IPS-20b (cell line): ENCODE measurements at regions not wholly inside any gene's neighbourhood (a gene's known extent, or its start where the extent isn't known, plus 50 kb on each side); places are given as distances from the start of the nearest gene placed in this dataset.
"Not testable (repeated sequence)": the region's sequence is repeated elsewhere in the genome, so short reads cannot be mapped to it uniquely, and the experiment has no call there.

Source experiments
- H3K27ac ChIP-seq: one replicate; pipeline ENCODE4 v1.5.1; 2013; ENCODE audit warnings: low read length
- H3K27me3 ChIP-seq: 2 replicates; pipeline ENCODE4 v1.6.1; 2013; ENCODE audit warnings: mild to moderate bottlenecking, low read length, inconsistent platforms; ENCODE audit not compliant: insufficient read depth
- H3K36me3 ChIP-seq: 2 replicates; pipeline ENCODE4 v1.6.1; 2013; ENCODE audit warnings: low read depth, mild to moderate bottlenecking, inconsistent platforms, low read length, moderate library complexity; ENCODE audit not compliant: insufficient read depth
- H3K4me1 ChIP-seq: 2 replicates; pipeline ENCODE4 v1.6.1; 2013; ENCODE audit warnings: mild to moderate bottlenecking, control low read depth, inconsistent platforms, low read length, moderate library complexity; ENCODE audit not compliant: insufficient read depth
- H3K4me3 ChIP-seq: 2 replicates; pipeline ENCODE4 v1.5.1; 2013; ENCODE audit warnings: mild to moderate bottlenecking, low read length, inconsistent platforms
- H3K9ac ChIP-seq: 2 replicates; pipeline ENCODE4 v1.6.1; 2013; ENCODE audit warnings: low read depth, mild to moderate bottlenecking, inconsistent platforms, low read length, moderate library complexity
- H3K9me3 ChIP-seq: 2 replicates; pipeline ENCODE4 v1.6.1; 2013; ENCODE audit warnings: mild to moderate bottlenecking, low read depth, low read length, inconsistent platforms; ENCODE audit not compliant: insufficient read depth

- Histone ChIP-seq H3K27ac (no peak overlapping the region), H3K36me3 (no peaks in the 10 kb centered on the region), H3K27me3 (no peaks in the 10 kb centered on the region; the same call in none of the 2 replicates), H3K9ac (no peak overlapping the region), H3K4me1 (peaks cover 14% of the 10 kb centered on the region; the same call in 1 of the 2 replicates), H3K9me3 (no peaks in the 10 kb centered on the region), H3K4me3 (no peak overlapping the region)
Observed at GRCh38 chr16:65583498-65583897, 461.6 kb upstream of the CDH11 start.

DNA sequence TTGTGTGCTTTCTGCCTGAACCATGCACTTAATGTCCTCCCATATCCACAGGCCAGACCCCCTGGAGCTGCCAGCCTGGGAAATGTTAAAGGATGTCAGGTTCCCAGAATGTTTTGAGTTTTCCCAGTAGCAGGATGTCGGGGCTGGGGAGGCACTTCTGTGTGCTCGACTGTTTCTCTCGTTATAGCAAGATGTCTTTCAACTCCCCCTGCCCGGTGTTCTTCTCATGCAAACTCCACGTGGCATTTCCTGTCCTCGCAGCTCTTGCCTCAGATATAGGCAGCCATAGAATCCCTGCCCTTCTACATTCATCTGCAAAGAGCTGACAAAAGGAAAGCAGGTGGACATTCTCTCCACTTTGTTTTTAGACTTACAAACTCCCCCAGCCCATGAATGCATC lies 457.2 kb upstream of the CDH11 start:
- no peak overlapping the region for H3K9ac ChIP-seq
- H3K27ac ChIP-seq = no peak overlapping the region
- H3K27me3 ChIP-seq = no peaks in the 10 kb centered on the region; the same call in none of the 2 replicates
- H3K4me3 ChIP-seq = no peak overlapping the region
- no peaks in the 10 kb centered on the region for H3K9me3 ChIP-seq
- H3K4me1 ChIP-seq = peaks cover 14% of the 10 kb centered on the region; the same call in 1 of the 2 replicates
- no peaks in the 10 kb centered on the region for H3K36me3 ChIP-seq

GRCh38 chr16:65576631-65577030 lies 454.8 kb upstream of the CDH11 start:
- Histone ChIP-seq H3K27ac (no peak overlapping the region), H3K9ac (no peak overlapping the region), H3K4me1 (peaks cover 14% of the 10 kb centered on the region; the same call in 1 of the 2 replicates), H3K9me3 (no peaks in the 10 kb centered on the region), H3K27me3 (no peaks in the 10 kb centered on the region; the same call in none of the 2 replicates), H3K36me3 (no peaks in the 10 kb centered on the region), H3K4me3 (no peak overlapping the region)

DNA sequence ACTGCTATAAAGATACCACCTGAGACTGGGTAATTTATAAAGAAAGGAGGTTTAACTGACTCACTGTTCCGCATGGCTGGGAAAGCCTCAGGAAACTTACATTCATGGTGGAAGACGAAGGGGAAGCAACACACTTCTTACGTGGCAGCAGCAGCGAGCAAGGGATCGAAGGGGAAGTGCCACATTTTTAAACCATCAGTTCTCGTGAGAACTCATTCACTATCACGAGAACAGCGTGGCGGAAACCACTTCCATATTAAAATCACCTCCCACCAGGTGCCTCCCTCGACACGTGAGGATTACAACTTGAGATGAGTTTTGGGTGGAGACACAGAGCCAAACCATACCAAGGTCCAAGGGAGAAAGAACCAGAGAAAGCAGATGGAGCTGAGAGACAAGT lies 454.3 kb upstream of the CDH11 start:
- no peaks in the 10 kb centered on the region; the same call in none of the 2 replicates for H3K27me3 ChIP-seq
- no peak overlapping the region for H3K27ac ChIP-seq
- no peaks in the 10 kb centered on the region for H3K36me3 ChIP-seq
- H3K4me1 ChIP-seq = peaks cover 14% of the 10 kb centered on the region; the same call in 1 of the 2 replicates
- H3K9me3 ChIP-seq = no peaks in the 10 kb centered on the region
- no peak overlapping the region for H3K4me3 ChIP-seq
- no peak overlapping the region for H3K9ac ChIP-seq

- no peaks in the 10 kb centered on the region; the same call in 1 of the 2 replicates for H3K27me3 ChIP-seq
- H3K4me1 ChIP-seq = peaks cover 7% of the 10 kb centered on the region; the same call in 1 of the 2 replicates
- no peaks in the 10 kb centered on the region for H3K36me3 ChIP-seq
- H3K9me3 ChIP-seq = 0 out of 2 replicates have a peak, but pooled peaks cover 3% of the 10 kb centered on the region
- H3K27ac ChIP-seq = no peak overlapping the region
- no peak overlapping the region for H3K4me3 ChIP-seq
- no peak overlapping the region for H3K9ac ChIP-seq
Observed at GRCh38 chr16:65574326-65574966, 452.6 kb upstream of the CDH11 start.

- Histone ChIP-seq H3K4me3 (no peak overlapping the region), H3K4me1 (no peaks in the 10 kb centered on the region), H3K27me3 (no peaks in the 10 kb centered on the region), H3K27ac (no peak overlapping the region), H3K9ac (no peak overlapping the region), H3K9me3 (0 out of 2 replicates have a peak, but pooled peaks cover 3% of the 10 kb centered on the region), H3K36me3 (no peaks in the 10 kb centered on the region)
Observed at GRCh38 chr16:65572156-65572555, 450.3 kb upstream of the CDH11 start.

- H3K4me1 ChIP-seq = no peaks in the 10 kb centered on the region
- H3K27me3 ChIP-seq = no peaks in the 10 kb centered on the region
- H3K27ac ChIP-seq = no peak overlapping the region
- no peak overlapping the region for H3K9ac ChIP-seq
- no peak overlapping the region for H3K4me3 ChIP-seq
- 0 out of 2 replicates have a peak, but pooled peaks cover 3% of the 10 kb centered on the region for H3K9me3 ChIP-seq
- H3K36me3 ChIP-seq = no peaks in the 10 kb centered on the region
Observed at GRCh38 chr16:65570261-65570660, 448.4 kb upstream of the CDH11 start.

DNA sequence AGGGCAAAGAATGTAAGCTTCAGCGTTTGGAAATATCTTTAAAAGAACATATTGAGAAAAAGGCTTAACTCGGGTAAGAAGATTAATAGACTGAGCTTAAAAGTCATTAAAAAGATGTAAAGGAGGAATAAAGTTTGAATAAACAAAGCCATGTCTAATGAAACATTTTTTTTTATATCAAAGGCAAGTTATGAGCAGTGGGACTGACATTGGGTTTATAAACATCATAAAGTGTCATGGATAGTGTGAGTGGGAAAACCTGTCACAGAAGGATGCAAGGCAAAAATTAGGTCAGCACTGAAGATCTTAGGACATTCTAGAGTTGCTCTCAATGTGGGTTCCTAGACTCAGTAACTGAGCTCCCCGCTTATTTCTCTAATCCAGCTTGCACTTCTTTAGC lies 438.0 kb upstream of the CDH11 start:
- H3K4me3 ChIP-seq = no peak overlapping the region
- no peak overlapping the region for H3K9ac ChIP-seq
- H3K27me3 ChIP-seq = no peaks in the 10 kb centered on the region
- no peak overlapping the region for H3K27ac ChIP-seq
- peaks cover 11% of the 10 kb centered on the region for H3K9me3 ChIP-seq
- H3K4me1 ChIP-seq = no peaks in the 10 kb centered on the region
- no peaks in the 10 kb centered on the region for H3K36me3 ChIP-seq

DNA sequence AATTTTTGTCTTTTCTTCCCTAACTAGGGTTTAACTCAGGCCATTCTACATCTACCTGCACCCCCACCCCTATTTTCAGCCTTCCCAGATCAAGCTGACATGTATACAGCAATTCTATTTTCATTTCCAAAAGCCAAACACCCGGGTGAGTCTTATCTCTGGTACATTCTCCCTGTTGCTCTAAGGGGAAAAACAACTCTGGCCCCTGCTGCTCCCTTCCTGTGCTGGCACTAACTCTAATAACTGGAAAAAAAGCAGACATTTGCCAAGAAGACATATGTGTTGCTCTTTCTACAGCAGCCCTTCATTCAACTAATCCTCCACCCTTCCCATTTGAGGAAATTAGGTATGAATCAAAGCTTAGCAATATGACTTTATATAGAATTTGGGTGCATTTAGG lies 427.8 kb upstream of the CDH11 start:
- not testable (repeated sequence) for H3K9ac ChIP-seq, H3K27ac ChIP-seq, H3K36me3 ChIP-seq, H3K4me3 ChIP-seq, H3K27me3 ChIP-seq
- peaks cover 10% of the 10 kb centered on the region; the same call in 1 of the 2 replicates for H3K4me1 ChIP-seq
- H3K9me3 ChIP-seq = peaks cover 12% of the 10 kb centered on the region

DNA sequence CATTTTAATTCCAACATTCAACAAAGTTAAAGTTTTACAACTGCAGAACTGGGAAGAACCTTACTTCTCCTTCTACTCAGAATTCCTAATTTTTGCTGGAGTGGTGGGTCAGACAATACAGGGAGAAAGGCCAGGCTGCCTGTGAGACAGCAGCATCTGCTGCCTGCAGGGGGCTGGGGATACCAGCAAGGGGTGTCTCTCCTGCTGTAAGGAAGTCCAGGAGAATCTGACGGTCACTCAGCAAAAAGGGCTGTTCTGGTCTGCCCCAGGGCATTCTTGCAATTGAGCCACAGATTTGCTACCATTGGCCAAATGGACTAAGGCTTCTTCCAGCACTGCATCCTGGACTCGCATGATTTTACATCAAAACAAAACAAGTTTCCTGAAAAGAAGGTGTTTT lies 426.6 kb upstream of the CDH11 start:
- no peak overlapping the region for H3K4me3 ChIP-seq
- no peak overlapping the region for H3K27ac ChIP-seq
- H3K9me3 ChIP-seq = peaks cover 12% of the 10 kb centered on the region
- peak overlapping the region; percentile 54 for H3K9ac ChIP-seq
- no peaks in the 10 kb centered on the region for H3K36me3 ChIP-seq
- peaks cover 10% of the 10 kb centered on the region; the same call in 1 of the 2 replicates for H3K4me1 ChIP-seq
- no peaks in the 10 kb centered on the region for H3K27me3 ChIP-seq

- Histone ChIP-seq H3K27ac (no peak overlapping the region), H3K9me3 (peaks cover 12% of the 10 kb centered on the region), H3K4me3 (no peak overlapping the region), H3K36me3 (no peaks in the 10 kb centered on the region), H3K9ac (peak overlapping the region; percentile 54), H3K27me3 (no peaks in the 10 kb centered on the region), H3K4me1 (peaks cover 10% of the 10 kb centered on the region; the same call in 1 of the 2 replicates)
Observed at GRCh38 chr16:65547772-65548446, 426.0 kb upstream of the CDH11 start.

DNA sequence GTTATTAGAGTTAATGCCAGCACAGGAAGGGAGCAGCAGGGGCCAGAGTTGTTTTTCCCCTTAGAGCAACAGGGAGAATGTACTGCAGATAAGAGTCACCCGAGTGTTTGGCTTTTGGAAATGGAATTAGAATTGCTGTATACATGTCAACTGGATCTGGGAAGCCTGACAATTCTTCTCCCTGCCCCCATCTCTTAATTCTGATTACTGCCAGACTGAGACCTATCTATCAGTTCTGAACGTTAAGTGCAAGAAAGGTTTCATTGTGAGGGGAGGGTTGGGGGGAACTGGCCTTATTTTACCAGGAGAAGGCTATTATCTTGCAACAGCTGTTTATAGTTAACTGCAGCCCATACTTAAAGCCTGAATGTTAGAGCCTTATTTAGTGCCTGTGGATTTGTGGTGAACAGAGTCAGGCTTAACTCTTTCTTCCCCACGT lies 424.5 kb upstream of the CDH11 start:
- no peak overlapping the region for H3K4me3 ChIP-seq
- no peak overlapping the region for H3K27ac ChIP-seq
- H3K4me1 ChIP-seq = peaks cover 10% of the 10 kb centered on the region; the same call in 1 of the 2 replicates
- no peak overlapping the region for H3K9ac ChIP-seq
- no peaks in the 10 kb centered on the region for H3K27me3 ChIP-seq
- peaks cover 11% of the 10 kb centered on the region for H3K9me3 ChIP-seq
- H3K36me3 ChIP-seq = no peaks in the 10 kb centered on the region
